H7 (cell line): ENCODE measurements at regions not wholly inside any gene's neighbourhood (a gene's known extent, or its start where the extent isn't known, plus 50 kb on each side); places are given as distances from the start of the nearest gene placed in this dataset.

Experiments used
- DNase-seq: peaks from one replicate; pipeline ENCODE4 v3.0.0; 2012
- H3K27me3 ChIP-seq: 2 replicates; pipeline ENCODE4 v1.6.0; 2011; ENCODE audit warnings: mild to moderate bottlenecking, low read length; ENCODE audit not compliant: control insufficient read depth, insufficient read depth
- H3K36me3 ChIP-seq: replicated peaks from 2 replicates; pipeline ENCODE4 v1.5.1; 2011; ENCODE audit warnings: low read length; ENCODE audit not compliant: control insufficient read depth, insufficient read depth
- H3K4me3 ChIP-seq: 2 replicates; pipeline ENCODE4 v1.5.1; 2011; ENCODE audit warnings: low read depth, mild to moderate bottlenecking, control low read depth, low read length, moderate library complexity; ENCODE audit not compliant: insufficient read depth

GRCh38 chr5:117999939-118000549, 988.3 kb downstream of the DTWD2 start:
- no peaks in the 10 kb centered on the region for H3K36me3 ChIP-seq
- H3K27me3 ChIP-seq = no peaks in the 10 kb centered on the region
- no peak for DNase-seq
- H3K4me3 ChIP-seq = no peak overlapping the region

GRCh38 chr5:117982691-117983090, 1005.7 kb downstream of the DTWD2 start:
- no peak for DNase-seq

DNA sequence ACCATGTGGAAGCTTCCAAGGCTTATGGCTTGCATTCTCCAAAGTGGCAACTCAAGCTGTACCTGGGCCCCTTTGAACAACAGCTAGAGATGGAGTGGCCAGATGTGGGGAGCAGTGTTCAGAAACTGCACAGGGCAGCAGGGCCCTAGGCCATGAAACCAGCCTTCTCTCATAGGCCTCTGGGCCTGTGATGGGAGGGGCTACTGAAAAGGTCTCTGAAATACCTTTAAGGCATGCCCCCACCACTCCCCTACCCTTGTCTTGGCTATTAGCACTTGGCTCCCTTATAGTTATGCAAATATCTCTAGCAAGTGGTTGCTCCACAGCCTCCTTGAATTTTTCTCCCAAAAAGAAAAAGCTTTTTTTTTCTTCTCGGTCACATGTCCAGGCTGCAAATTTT, 1014.6 kb downstream of the DTWD2 start:
- H3K4me3 ChIP-seq = no peak overlapping the region
- DNase-seq = no peak
- no peaks in the 10 kb centered on the region for H3K27me3 ChIP-seq
- no peaks in the 10 kb centered on the region for H3K36me3 ChIP-seq

More at GRCh38 chr5:117982691-117983090, 1005.7 kb downstream of the DTWD2 start:
- no peak overlapping the region for H3K4me3 ChIP-seq
- H3K36me3 ChIP-seq = no peaks in the 10 kb centered on the region
- no peaks in the 10 kb centered on the region for H3K27me3 ChIP-seq

- Histone ChIP-seq H3K27me3 (no peaks in the 10 kb centered on the region), H3K36me3 (no peaks in the 10 kb centered on the region), H3K4me3 (no peak overlapping the region)
- no peak for DNase-seq
Observed at GRCh38 chr5:117955831-117956230, 1032.5 kb downstream of the DTWD2 start.

DNA sequence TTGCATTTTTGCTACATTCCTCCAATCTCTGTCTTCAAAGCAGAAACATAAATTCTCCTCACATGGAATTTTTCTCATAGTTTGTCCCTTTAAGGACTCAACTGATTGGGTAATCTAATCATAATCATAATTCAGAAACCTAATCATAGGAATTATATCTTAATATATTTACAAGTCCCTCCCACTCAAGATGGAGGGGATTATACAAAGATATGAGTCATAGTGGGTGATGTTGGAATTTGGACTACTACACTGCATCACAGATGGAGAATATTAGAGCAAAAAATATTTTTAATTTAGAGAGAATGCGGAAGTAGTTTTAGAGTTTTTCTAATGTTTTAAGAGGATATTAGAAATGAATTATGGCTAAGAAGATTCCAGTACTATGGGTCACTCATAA, 1034.0 kb downstream of the DTWD2 start:
- Histone ChIP-seq H3K27me3 (no peaks in the 10 kb centered on the region), H3K4me3 (no peak overlapping the region), H3K36me3 (no peaks in the 10 kb centered on the region)
- DNase-seq = no peak

GRCh38 chr5:117953272-117953671, 1035.1 kb downstream of the DTWD2 start:
- Histone ChIP-seq H3K27me3 (no peaks in the 10 kb centered on the region), H3K4me3 (no peak overlapping the region), H3K36me3 (no peaks in the 10 kb centered on the region)
- no peak for DNase-seq

- H3K36me3 ChIP-seq = no peaks in the 10 kb centered on the region
- no peaks in the 10 kb centered on the region for H3K27me3 ChIP-seq
- DNase-seq = no peak
- no peak overlapping the region for H3K4me3 ChIP-seq
Observed at GRCh38 chr5:117947836-117948235, 1040.5 kb downstream of the DTWD2 start.

GRCh38 chr5:117947121-117947520, 1041.2 kb downstream of the DTWD2 start:
- DNase-seq = no peak
- no peaks in the 10 kb centered on the region for H3K27me3 ChIP-seq
- no peak overlapping the region for H3K4me3 ChIP-seq
- H3K36me3 ChIP-seq = no peaks in the 10 kb centered on the region

GRCh38 chr5:117945258-117945657, 1043.1 kb downstream of the DTWD2 start:
- no peaks in the 10 kb centered on the region for H3K27me3 ChIP-seq
- H3K36me3 ChIP-seq = no peaks in the 10 kb centered on the region
- H3K4me3 ChIP-seq = no peak overlapping the region
- DNase-seq = no peak

GRCh38 chr5:117943541-117943940, 1044.8 kb downstream of the DTWD2 start:
- no peaks in the 10 kb centered on the region for H3K36me3 ChIP-seq
- H3K4me3 ChIP-seq = no peak overlapping the region
- H3K27me3 ChIP-seq = no peaks in the 10 kb centered on the region
- DNase-seq = no peak

DNA sequence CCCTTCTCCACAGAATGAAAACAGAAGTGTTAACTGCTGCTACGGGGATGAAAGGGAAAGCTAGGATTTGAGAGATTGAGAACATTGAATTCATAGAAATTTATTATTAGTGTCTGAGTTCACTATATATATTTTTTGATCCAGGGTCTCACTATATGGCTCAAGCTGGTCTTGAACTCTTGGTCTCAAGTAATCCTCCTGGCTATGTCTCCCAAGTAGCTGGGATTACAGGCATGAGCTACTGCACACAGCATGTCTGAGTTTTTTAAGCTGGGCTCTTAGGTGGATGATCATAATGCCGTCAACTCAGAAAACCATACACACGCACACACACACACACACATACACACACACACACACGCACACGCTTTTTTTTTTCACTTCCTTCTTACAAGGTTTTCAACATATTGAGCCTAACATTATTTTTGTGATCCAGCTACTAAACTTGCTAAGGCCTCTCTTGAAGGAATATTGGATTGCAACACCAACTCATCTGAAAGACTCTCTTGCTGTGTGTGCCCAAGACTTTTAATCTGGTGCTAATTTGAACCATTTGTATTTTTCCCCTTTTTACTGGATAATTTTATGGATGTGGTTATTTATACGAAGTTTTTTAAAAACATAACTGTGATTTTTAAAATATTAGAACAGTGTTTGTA, 1045.4 kb downstream of the DTWD2 start:
- no peaks in the 10 kb centered on the region for H3K36me3 ChIP-seq
- no peaks in the 10 kb centered on the region for H3K27me3 ChIP-seq
- H3K4me3 ChIP-seq = no peak overlapping the region
- no peak for DNase-seq

- no peak for DNase-seq
- H3K36me3 ChIP-seq = no peaks in the 10 kb centered on the region
- H3K4me3 ChIP-seq = no peak overlapping the region
- no peaks in the 10 kb centered on the region for H3K27me3 ChIP-seq
Observed at GRCh38 chr5:117893211-117893610, 1095.1 kb downstream of the DTWD2 start.

- no peak overlapping the region for H3K4me3 ChIP-seq
Observed at GRCh38 chr5:117892360-117892759, 1096.0 kb downstream of the DTWD2 start.

DNA sequence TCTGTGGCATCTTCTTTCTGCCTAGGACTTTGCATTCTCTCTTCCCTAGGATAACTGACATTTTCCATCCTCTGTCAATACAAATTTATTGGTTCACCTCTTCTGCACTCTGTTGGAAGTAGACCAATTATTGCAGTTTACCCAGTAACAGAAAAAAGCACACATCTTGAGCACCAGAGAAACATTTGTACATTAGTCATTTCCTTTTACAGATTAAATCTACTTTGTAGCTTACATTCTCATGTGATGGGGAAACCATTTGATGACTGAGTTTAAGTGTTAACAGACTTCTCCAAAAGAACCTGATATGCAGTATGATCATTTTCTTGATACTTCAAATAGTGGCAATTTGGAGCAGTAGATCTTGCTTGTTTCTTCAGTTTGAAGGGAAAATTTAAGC, 1098.8 kb downstream of the DTWD2 start:
- DNase-seq = no peak
- Histone ChIP-seq H3K36me3 (no peaks in the 10 kb centered on the region), H3K4me3 (no peak overlapping the region), H3K27me3 (no peaks in the 10 kb centered on the region)

More at GRCh38 chr5:117892360-117892759, 1096.0 kb downstream of the DTWD2 start:
- DNase-seq = no peak
- no peaks in the 10 kb centered on the region for H3K27me3 ChIP-seq
- no peaks in the 10 kb centered on the region for H3K36me3 ChIP-seq

DNA sequence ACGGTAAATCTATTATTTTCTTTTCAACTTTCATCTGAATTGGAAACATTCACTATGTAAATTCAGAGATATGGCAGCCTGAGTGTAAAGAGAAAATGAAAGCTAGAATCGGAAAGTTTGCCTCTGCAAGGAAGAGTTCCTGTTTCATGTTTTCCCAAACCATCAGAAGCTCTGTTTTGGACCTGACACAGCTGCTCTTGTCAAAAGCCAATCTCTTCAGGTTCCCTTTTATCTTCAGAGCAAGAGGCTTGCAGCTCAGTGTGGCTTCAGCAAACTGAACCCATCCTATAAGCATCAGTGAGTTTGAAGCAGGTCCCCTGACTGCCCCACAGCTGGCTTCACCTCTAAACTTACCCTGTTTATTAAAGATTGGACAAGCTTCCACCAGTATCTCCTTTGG, 1099.7 kb downstream of the DTWD2 start:
- DNase-seq = no peak
- Histone ChIP-seq H3K36me3 (no peaks in the 10 kb centered on the region), H3K4me3 (no peak overlapping the region), H3K27me3 (no peaks in the 10 kb centered on the region)
